Renal cortical epithelial cell (primary cell): ENCODE measurements at regions not wholly inside any gene's neighbourhood (a gene's known extent, or its start where the extent isn't known, plus 50 kb on each side); places are given as distances from the start of the nearest gene placed in this dataset.

Source experiments
- DNase-seq: peaks from one replicate; pipeline ENCODE4 v3.0.0-alpha.2; 2011; ENCODE audit warnings: low read depth

DNA sequence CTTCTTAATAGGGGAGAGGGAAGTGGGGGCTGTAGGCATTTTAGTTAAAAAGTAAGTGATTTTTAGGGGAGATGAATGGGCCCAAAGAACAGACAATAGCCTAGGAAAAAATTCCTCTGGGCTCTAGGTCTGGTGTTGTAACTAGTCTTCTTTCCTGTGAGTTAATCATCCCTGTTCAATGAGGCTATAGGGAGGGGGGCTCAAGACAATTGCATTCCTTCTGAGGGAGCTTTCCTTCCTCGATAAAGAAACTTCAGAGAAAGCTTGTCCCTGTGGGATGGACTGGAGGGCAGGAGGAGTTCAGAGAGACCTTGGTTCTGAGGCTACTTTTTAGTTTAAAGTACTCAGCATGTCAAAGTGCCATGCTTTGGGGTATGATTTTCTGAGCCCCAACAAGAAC, 127.2 kb downstream of the BBS10 start:
- no peak for DNase-seq

DNA sequence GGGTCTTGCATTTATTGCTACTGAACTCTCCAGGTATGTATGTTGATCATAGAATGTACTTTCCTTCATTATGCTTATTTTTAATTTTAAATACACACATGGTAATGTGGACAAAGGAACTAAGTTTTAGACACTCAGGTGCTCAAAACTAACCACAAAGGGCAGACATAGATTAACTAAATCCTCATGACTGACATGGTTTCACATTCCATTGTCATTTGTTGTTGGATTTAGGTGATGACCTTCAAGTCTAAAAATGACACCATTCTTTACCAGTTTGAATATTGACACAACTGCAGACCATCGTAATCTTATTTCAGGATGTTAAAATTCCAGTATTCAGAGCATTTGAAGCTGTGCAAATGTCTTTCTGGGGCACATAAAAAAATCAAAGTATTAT, 128.4 kb downstream of the BBS10 start:
- peak; percentile 50 for DNase-seq

DNA sequence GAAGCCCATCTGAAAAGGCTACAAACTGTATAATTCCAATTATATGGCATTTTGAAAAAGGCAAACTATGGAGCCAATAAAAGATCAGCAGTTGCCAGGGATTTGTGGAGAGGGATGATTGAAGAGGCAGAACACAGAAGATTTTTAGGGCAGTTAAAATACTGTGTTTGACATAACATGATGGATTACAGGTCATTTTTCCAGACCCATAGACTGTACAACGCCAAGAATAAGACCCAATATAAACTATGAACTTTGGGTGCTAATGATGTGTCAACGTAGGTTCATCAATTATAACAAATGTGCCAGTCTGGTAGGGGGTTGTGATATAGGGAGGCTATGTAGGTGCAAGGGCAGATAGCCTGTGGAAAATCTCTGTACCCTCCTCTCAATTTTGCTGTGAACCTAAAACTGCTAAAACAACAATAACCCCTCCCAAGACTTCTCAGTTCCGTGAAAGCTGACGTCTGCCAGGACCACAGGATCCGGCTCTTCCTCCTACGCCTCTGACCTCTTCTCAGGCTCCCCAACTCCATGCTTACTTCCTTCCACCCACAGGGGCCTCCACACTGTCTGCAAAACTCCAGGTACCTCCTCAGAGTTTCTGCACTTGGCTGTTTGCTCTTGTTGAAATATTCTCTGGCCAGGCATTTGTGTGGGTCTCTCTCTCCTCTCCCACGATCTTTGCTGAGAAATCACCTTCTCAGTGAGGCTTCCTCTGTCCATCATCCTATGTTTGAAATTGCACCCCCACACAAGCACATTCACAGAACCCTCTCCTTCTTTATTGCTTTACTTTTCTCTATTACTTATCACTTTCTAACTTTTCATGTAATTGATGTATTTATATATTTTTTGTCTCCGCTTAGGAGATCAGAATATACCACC, 131.4 kb downstream of the BBS10 start:
- no peak for DNase-seq

DNA sequence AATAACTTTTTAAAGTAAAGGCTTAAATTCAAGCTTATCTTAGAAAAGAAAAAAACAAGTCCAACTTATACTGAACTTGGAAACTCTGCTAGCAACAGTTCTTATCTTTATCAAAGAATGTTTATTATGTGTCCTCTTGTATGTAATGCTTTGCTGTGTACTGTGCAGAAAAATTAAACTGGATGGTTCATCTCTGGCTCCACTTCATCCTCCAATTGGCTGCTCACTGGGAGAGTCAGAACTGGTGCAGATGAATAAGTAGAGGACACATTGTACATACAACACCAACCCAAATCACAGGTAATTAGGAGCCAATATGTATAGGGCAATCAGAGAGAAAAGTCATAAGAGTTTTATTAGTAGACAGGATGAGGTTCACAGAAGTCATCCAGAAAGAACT, 123.6 kb upstream of the NAP1L1 start:
- DNase-seq, result no peak

DNA sequence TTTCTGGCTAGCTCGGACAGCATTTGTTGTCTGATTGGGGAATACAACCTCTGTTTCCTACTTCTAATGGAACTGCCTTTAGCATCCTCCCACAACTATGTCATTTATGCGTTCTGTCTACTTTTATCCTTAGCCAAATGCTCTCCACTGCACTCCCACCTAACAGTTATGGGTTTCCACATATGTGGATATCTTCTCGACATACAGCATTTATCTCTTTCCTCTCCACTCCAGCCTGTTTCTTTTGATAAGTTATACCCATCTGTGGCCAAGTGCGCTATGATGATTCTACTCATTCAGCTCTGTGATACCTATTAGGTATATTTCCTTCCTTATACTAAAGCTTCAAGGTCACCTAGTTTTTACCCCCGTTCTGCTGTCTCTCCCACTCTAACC, 122.2 kb upstream of the NAP1L1 start:
- no peak for DNase-seq

DNA sequence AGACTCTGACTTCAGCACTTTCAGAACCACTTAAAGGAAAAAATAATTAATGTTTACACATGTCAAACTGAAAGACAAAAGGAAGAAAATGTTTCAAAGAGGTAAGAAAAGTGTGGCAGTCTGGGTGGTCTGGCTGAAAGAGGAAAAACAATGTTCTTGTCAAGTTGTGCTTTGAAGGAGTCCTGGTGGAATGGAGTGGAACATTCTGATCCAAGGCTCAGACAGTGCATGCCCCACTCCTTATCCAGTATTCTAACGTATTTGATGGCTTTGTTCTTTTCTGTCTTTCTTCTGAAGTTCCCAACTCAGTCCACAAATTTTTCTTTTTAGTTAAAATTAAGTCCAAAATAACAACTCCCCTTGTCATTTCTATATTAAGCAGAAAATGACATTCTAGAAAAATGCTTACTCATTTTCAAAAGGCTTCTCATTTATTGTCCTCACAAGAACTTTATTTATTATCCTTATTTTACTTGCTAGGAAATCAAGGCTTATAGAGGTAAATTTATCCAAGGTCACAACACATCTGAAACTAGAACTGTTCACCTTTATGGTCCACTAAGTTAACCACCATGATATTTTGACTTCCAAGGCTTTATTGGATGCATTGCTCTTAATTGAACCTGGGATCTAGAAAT, 121.7 kb upstream of the NAP1L1 start:
- no peak for DNase-seq

DNA sequence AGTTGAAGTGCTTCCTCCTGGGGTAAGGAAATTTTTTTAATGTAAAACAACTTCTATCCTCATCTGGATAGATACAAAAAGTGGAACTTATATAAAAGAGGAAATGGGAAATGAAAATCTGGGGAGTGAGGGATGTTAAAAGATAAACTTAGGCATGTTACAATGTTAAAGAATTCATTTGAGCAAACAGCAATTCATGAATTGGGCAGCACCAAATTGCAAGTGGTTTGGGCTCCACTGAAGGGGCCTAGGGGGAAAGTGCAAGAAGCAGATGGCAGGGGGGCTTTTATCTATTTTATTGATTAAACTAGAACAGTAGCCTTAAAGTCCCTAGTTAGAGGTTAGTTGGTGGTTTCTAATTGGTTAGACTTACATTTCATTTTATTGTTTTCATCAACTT, 118.1 kb upstream of the NAP1L1 start:
- no peak for DNase-seq

DNA sequence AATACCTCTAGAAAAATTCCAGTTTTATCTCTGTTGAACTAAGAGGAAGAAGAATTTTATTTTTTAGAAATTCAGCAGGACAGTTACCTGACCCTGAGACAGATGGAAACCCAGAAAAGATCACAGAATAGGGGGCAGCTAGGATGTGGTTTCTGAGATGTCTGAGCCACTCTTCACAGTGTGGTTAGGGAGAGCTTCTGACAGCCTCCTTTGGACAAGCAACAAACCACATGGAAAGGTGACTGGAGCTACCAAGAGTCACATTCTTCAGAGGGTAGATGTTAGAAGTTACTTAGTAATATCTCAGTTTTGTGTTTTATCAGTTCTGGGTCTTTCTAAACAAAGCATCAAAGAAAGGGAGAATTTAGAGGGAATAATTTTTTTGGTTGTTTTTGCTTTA, 117.3 kb upstream of the NAP1L1 start:
- DNase-seq, result peak; percentile 37

DNA sequence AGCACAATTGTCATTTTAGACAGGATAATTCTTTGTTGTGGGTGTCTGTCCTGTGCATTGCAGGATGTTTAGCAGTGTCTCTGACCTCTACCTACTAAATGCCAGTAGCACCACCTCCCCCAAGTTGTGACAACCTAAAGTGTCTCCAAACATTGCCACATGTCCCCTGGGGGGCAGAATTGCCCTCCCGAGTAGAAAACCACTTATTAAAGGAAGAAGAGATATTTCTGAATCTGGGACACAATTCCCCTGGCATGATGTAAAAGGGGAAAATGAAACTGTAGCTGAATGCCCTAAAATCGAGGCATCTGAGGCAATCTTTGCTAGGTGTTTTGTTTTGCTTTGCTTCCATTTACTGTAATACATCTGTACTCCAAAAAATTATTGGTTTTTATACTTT, 116.8 kb upstream of the NAP1L1 start:
- no peak for DNase-seq

DNA sequence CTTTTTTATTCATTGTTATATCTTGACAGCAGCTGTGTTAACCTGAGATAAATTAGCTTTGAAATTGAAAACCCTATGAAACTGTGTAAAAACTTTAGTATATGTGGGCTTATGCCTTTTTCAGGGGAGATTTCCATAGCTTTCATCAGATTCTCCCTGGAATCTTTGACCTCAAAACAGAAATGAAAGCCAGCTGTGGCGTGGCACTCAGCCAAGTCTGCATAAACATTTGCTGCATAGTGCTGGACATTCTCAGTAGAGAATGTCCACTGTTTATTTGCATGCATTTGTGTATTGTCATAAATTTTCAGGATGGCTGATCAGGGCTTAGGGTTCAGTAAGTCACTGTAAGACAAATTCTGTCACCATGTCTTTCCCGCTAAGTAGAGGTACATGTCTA, 115.3 kb upstream of the NAP1L1 start:
- DNase-seq, result no peak

DNA sequence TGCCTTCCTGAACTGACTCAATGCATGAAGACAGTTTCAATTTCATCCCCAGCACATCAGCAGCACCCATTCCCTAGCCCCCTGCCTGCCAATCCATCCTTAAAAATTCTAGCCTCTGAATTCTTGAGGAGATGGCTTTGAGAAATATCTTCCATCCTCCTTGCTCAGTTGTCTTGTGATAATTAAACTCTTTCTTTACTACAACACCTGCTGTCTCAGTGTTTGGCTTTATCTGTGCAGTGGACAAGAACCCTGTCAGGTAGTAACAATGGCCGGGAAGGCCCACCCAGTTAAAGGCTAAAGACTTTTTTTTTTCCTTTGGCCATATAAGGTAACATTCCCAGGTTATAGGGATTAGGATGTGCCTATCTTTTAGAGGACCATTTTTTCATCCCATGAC, 114.4 kb upstream of the NAP1L1 start:
- no peak for DNase-seq

DNA sequence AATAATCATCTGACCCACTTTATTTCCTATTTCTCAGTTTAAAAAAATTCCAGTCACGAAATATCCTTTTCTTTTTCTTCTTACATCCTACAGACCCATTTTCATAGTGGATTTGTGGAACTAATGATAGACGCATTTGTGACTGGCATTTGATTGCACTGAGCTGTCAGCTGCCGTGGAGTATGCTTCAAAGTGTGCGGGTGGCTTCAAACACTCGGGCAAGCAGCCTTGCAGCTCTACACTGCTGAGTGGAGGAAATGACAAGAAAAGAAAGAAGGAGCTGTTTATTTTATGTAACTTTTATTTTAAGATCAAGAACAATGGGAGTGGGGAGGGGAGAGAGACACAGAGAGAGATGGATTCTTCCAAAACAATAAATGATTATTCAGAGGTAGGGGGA, 112.8 kb upstream of the NAP1L1 start:
- DNase-seq, result no peak

DNA sequence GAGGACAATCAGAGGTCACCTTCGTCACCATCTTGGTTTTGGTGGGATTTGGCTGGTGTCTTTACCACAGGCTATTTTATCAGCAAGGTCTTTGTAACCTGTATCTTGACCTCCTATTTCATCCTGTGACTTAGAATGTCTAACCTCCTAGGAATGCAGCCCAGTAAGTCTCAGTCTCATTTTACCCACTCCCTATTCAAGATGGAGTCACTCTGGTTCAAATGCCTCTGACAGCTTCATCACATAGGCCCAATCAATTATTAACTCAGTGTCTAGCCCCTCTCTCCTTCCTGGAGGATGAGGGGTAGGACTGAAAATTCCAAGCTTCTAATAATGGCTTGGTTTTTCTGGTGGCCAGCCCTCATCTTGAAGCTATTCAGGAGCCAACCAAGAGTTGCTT, 111.4 kb upstream of the NAP1L1 start:
- no peak for DNase-seq

DNA sequence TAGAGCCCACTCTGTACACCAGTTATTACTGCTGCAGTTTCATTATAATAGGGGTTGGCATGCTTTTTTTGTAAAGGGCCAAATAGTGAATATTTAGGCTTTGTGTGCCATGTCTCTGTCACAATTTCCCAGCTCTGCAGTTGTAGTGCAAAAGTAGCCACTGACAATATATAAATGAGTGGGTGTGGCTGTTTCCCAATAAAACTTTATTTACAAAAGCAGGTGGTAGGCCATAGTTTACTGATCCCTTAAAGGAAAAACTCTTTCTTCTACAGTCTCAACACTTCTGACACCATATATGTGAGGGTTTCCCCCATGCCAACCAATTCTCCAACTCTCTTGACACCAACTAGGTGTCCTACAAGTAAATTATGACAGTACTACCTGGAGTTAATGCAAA, 110.2 kb upstream of the NAP1L1 start:
- DNase-seq, result no peak

DNA sequence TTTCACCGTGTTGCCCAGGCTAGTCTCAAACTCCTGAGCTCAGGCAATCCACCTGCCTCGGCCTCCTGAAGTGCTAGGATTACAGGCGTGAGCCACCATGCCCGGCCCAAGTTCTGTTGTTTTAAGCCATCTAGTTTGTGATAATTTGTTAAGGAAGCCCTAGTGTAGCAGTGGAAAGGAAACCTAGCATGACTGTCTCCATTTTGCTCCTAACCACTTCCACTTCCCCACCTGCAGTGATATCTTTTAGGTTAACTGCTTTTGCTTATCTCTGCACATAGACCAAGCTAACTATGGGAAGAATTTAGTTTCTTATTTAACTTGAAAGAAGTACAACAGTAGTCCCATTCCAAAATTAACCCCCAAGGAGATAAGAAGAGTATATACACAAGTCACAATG, 109.5 kb upstream of the NAP1L1 start:
- no peak for DNase-seq

DNA sequence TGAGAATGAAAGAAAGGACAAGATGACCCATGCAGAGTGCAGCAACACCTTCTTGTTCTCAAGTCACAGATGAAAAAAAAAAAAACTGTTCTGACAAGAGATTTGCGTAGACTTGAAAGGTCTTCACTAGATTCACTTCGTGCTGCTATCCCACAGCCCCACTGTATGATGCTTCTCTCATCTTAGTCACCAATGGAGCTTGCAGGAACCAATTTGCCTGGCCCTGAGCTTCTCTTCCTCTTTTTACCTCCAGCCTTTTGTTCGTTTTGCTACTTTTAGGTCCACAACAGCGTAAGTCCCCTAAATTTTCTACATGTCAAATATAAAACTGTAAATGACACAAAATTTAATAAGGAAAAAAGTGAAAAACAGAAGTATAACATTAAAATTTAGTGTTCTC, 107.9 kb upstream of the NAP1L1 start:
- no peak for DNase-seq

DNA sequence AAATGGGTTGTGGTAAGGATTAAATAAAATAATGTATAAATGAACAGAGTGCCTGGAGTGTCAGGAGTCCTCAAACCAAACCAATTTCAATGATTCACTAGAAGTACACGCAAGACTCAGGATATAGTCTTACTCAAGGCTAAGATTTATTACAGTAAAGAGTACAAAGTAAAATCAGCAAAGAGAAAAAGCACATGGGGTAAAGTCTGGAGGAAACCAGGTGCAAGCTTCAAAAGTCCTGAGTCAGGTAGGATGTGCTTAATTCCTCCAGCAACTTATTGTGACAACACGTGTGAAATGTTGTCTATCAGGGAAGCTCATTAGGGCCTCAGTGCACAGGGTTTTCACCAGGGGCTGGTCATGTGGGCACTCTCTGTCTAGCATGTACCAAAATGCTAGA, 105.8 kb upstream of the NAP1L1 start:
- DNase-seq, result peak; percentile 40

DNA sequence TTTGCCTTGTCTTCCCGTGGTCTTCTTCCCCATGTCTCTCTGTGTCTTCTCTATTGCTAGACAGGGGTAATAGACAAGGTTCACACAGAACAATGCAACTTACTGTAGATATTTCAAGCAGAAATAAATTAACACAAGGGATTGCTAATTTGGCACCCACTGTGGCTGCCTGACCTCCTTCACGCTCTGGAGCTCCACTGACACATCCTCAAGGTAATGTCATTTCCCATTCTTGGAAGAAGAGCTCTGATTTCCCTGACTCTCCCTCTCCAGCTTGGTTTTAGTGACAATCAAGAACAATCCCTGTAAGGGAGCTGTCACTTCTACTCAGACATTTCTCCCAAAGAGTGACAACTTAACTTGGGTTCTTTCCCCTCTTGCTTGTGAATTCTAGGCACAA, 105.4 kb upstream of the NAP1L1 start:
- DNase-seq, result peak; percentile 26

DNA sequence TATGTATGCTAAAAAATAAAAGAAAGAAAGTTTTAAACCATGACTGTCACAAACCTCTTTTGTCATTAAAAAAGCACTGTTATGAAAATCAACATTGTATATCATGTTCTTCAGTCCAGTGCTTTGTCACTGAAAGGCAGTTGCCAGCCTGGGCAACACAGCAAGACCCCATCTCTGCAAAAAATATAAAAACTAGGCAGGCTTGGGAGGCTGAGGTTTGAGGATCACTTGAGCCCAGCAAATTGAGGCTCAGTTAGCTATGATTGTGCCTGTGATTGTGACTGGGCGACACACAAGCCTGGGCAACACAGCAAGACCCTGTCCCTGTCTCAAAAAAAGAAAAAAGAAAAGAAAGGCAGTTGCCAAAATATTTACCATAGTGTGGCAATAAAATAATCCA, 102.7 kb upstream of the NAP1L1 start:
- DNase-seq, result no peak

DNA sequence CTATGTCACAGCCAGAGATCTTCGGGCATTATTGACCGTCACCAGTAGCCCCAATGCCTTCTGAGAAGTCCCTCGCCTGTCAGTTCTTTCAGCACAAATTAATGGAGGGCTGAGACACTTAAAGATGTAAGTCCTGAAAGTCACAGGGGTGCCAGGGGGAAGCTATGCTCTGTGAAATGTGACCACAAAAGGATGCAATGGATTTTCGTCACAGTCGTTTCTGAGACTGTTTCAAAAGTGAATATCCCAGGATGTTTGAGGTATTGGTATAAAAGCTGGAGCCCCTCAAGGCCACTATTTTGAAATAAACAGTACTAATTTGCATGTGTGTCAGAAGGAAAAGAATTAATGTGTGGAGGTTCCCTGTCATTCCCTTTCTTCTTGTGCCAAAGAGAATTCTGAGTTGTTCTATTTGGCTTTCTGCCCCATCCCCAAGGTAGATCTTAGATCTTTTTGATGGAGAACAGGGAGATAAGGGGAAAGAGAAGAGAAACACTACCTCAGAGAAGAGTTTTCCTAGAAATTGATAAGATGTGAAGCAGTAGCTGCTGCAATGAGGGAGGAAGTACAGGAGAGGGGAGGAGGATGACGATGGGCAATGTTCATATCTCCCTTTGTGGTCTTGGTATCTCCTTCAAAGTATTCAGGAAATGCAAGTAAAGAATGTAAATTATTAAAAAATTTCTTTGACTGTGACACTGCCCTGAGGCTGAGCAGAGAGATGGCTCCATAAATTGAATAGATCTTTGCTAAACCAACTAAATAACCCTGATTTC, 101.8 kb upstream of the NAP1L1 start:
- no peak for DNase-seq

DNA sequence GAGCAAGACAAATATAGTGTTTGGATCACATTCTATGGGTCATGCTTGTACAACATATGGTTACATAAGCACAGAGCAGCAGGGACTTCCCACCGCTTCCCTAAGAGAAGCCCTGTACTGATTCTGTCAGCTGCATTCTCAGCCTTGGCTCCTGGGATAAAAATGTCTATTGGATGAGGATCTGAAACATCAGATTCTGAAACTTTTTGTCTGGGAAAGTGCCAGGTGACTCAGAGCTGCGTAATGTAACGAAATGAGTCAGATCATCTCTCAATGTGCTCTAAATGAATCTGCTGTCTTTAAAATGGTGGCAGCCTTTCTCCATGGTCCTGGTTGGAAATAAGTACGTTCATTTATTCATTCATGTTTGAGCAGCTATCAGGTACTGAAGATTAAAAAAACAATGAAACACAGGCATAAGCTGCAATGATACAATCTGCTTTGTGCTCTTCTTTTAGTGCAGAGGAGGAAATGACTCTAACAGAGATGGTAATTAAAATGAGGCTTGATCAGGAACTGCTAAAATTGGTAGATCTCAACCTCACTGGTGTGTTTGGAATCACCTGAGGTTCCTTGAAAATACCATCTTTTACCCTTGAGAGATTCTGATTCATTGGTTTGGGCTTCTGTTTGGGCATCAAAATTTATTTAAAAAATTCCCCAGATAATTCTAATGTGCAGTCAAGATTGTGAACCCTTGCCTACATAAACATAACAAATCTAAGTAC, 99.1 kb upstream of the NAP1L1 start:
- peak; percentile 91 for DNase-seq
